H9 (cell line): ENCODE measurements at regions not wholly inside any gene's neighbourhood (a gene's known extent, or its start where the extent isn't known, plus 50 kb on each side); places are given as distances from the start of the nearest gene placed in this dataset.

ENCODE experiments used
- DNase-seq: peaks from one replicate; pipeline ENCODE4 v3.0.0-alpha.2; 2017
- H2AFZ ChIP-seq: one replicate; pipeline ENCODE4 v1.6.1; 2013; ENCODE audit warnings: mild to moderate bottlenecking, low read length, control low read depth, moderate library complexity
- H2AK5ac ChIP-seq: 2 replicates; pipeline ENCODE4 v1.6.1; 2013; ENCODE audit warnings: low read length, control low read depth, mixed read lengths; ENCODE audit not compliant: insufficient read length
- H2BK120ac ChIP-seq: one replicate; pipeline ENCODE4 v1.6.1; 2013; ENCODE audit warnings: low read depth, mild to moderate bottlenecking, low read length, control low read depth, inconsistent platforms; ENCODE audit not compliant: poor library complexity, severe bottlenecking
- H2BK12ac ChIP-seq: 2 replicates; pipeline ENCODE4 v1.6.1; 2013; ENCODE audit warnings: low read length, control low read depth, mixed read lengths, low read depth; ENCODE audit not compliant: insufficient read length
- H2BK15ac ChIP-seq: 2 replicates; pipeline ENCODE4 v1.6.1; 2013; ENCODE audit warnings: low read depth, low read length, control low read depth
- H2BK20ac ChIP-seq: one replicate; pipeline ENCODE4 v1.6.1; 2013; ENCODE audit warnings: low read depth, mild to moderate bottlenecking, low read length, control low read depth, inconsistent platforms; ENCODE audit not compliant: poor library complexity, severe bottlenecking
- H2BK5ac ChIP-seq: 2 replicates; pipeline ENCODE4 v1.6.1; 2013; ENCODE audit warnings: low read length, control low read depth, mixed read lengths; ENCODE audit not compliant: insufficient read length
- H3K14ac ChIP-seq: 2 replicates; pipeline ENCODE4 v1.6.1; 2013; ENCODE audit warnings: low read length, control low read depth; ENCODE audit not compliant: insufficient read depth
- H3K18ac ChIP-seq: 2 replicates; pipeline ENCODE4 v1.6.1; 2013; ENCODE audit warnings: low read depth, mild to moderate bottlenecking, mixed read lengths, low read length, control low read depth; ENCODE audit not compliant: insufficient read length
- H3K23ac ChIP-seq: 2 replicates; pipeline ENCODE4 v1.6.1; 2013; ENCODE audit warnings: low read length, control low read depth, mixed read lengths, low read depth; ENCODE audit not compliant: insufficient read length
- H3K23me2 ChIP-seq: 2 replicates; pipeline ENCODE4 v1.6.1; 2013; ENCODE audit warnings: low read depth, mild to moderate bottlenecking, mixed read lengths, low read length, control low read depth; ENCODE audit not compliant: insufficient read length, poor library complexity, severe bottlenecking
- H3K27ac ChIP-seq: 2 replicates; pipeline ENCODE4 v1.5.1; 2013; ENCODE audit warnings: low read length, control low read depth, mixed read lengths, low read depth; ENCODE audit not compliant: insufficient read length
- H3K27me3 ChIP-seq: 2 replicates; pipeline ENCODE4 v1.6.1; 2013; ENCODE audit warnings: low read length, control low read depth, inconsistent platforms; ENCODE audit not compliant: insufficient read depth
- H3K4ac ChIP-seq: 2 replicates; pipeline ENCODE4 v1.6.1; 2013; ENCODE audit warnings: low read depth, mild to moderate bottlenecking, control low read depth, inconsistent platforms, low read length, moderate library complexity
- H3K4me1 ChIP-seq: 2 replicates; pipeline ENCODE4 v1.6.1; 2013; ENCODE audit warnings: low read length, control low read depth, inconsistent platforms; ENCODE audit not compliant: insufficient read depth
- H3K4me2 ChIP-seq: 2 replicates; pipeline ENCODE4 v1.6.1; 2013; ENCODE audit warnings: low read length, control low read depth, mixed read lengths; ENCODE audit not compliant: insufficient read length, insufficient read depth
- H3K56ac ChIP-seq: 2 replicates; pipeline ENCODE4 v1.6.1; 2013; ENCODE audit warnings: low read depth, mild to moderate bottlenecking, mixed read lengths, low read length, control low read depth; ENCODE audit not compliant: insufficient read length
- H3K79me1 ChIP-seq: 2 replicates; pipeline ENCODE4 v1.6.1; 2013; ENCODE audit warnings: low read depth, mild to moderate bottlenecking, moderate library complexity, low read length, control low read depth, inconsistent platforms; ENCODE audit not compliant: insufficient read depth, poor library complexity, severe bottlenecking
- H3K79me2 ChIP-seq: 2 replicates; pipeline ENCODE4 v1.6.1; 2013; ENCODE audit warnings: low read length, control low read depth, inconsistent platforms; ENCODE audit not compliant: insufficient read depth
- H3K9ac ChIP-seq: 2 replicates; pipeline ENCODE4 v1.6.1; 2013; ENCODE audit warnings: low read length, control low read depth, mixed read lengths; ENCODE audit not compliant: insufficient read length; ENCODE audit errors: extremely low read depth
- H3K9me3 ChIP-seq: one replicate; pipeline ENCODE4 v1.6.1; 2013; ENCODE audit warnings: low read depth, low read length, inconsistent platforms; ENCODE audit not compliant: control insufficient read depth
- H3T11ph ChIP-seq: one replicate; pipeline ENCODE4 v1.6.1; 2013; ENCODE audit warnings: mild to moderate bottlenecking, low read length, control low read depth, inconsistent platforms
- H4K20me1 ChIP-seq: one replicate; pipeline ENCODE4 v1.6.1; 2013; ENCODE audit not compliant: control insufficient read depth, insufficient read length, insufficient read depth
- H4K5ac ChIP-seq: 2 replicates; pipeline ENCODE4 v1.6.1; 2013; ENCODE audit warnings: low read depth, mild to moderate bottlenecking, mixed read lengths, low read length, control low read depth; ENCODE audit not compliant: insufficient read length
- H4K8ac ChIP-seq: replicated peaks from 2 replicates; pipeline ENCODE4 v1.6.1; 2013; ENCODE audit warnings: low read length, control low read depth, mixed read lengths, low read depth; ENCODE audit not compliant: insufficient read length
- H4K91ac ChIP-seq: 2 replicates; pipeline ENCODE4 v1.6.1; 2013; ENCODE audit warnings: low read depth, mild to moderate bottlenecking, moderate library complexity, mixed read lengths, low read length, control low read depth; ENCODE audit not compliant: insufficient read length
- H3K27ac Mint-ChIP-seq, 3 experiments: 2 replicates in 2 of 3; 3 replicates in 1 of 3; pipeline ENCODE4 v1.8.0; 2020 to 2021; ENCODE audit warnings: mixed read lengths in 3 of 3, mild to moderate bottlenecking in 1 of 3, moderate library complexity in 1 of 3
- H3K27me3 Mint-ChIP-seq: 2 replicates; pipeline ENCODE4 v1.8.0; 2021; ENCODE audit warnings: low read depth, mild to moderate bottlenecking, moderate library complexity, mixed read lengths
- H3K36me3 Mint-ChIP-seq, 3 experiments: 2 replicates in 2 of 3; 3 replicates in 1 of 3; pipeline ENCODE4 v1.8.0; 2020 to 2021; ENCODE audit warnings: low read depth in 3 of 3, mixed read lengths in 3 of 3; ENCODE audit not compliant: insufficient read depth in 1 of 3
- H3K4me1 Mint-ChIP-seq, 2 experiments: 2 replicates each; pipeline ENCODE4 v1.8.0; 2020; ENCODE audit warnings: mixed read lengths in 2 of 2
- H3K4me3 Mint-ChIP-seq, 2 experiments: 2 replicates in 1 of 2; 3 replicates in 1 of 2; pipeline ENCODE4 v1.8.0; 2020 to 2021; ENCODE audit warnings: mild to moderate bottlenecking in 2 of 2, mixed read lengths in 2 of 2, moderate library complexity in 1 of 2
- H3K9me3 Mint-ChIP-seq, 2 experiments: 2 replicates in 1 of 2; 3 replicates in 1 of 2; pipeline ENCODE4 v1.8.0; 2020; ENCODE audit warnings: mild to moderate bottlenecking in 2 of 2, mixed read lengths in 2 of 2, moderate library complexity in 1 of 2
- WGBS: extraction: QIAGEN DNeasy Blood & Tissue Kit; methylation state at CpG from one replicate; pipeline ENCODE4 v1.1.7; 2013; ENCODE audit warnings: missing lambda C conversion rate, low lambda C conversion rate, mixed read lengths; ENCODE audit not compliant: insufficient read length; ENCODE audit errors: extremely low coverage; 5-methylcytosine and 5-hydroxymethylcytosine counted together
- TF ChIP-seq, protein P1 (sequence below): fragments of 200-600 bp; sonication (generic); conservative IDR thresholded peaks from 3 replicates; pipeline ENCODE4 v1.8.0; 2021; ENCODE audit warnings: antibody characterized with exemption, mild to moderate bottlenecking

- Histone ChIP-seq H2BK120ac (no peak overlapping the region), H3K23me2 (no peaks in the 10 kb centered on the region), H3K14ac (no peak overlapping the region), H3K79me1 (no peaks in the 10 kb centered on the region), H2BK12ac (no peak overlapping the region), H2BK5ac (no peak overlapping the region), H4K8ac (no peak overlapping the region), H2AK5ac (no peak overlapping the region), H3K9ac (no peak overlapping the region), H3K4ac (no peak overlapping the region), H3K4me2 (no peak overlapping the region), H2AFZ (no peak overlapping the region), H3K9me3 (no peaks in the 10 kb centered on the region), H4K5ac (no peak overlapping the region), H3K4me1 (no peaks in the 10 kb centered on the region), H2BK15ac (no peak overlapping the region), H3K18ac (no peak overlapping the region), H3T11ph (no peak overlapping the region), H4K91ac (no peak overlapping the region), H3K27me3 (no peaks in the 10 kb centered on the region), H3K27ac (no peak overlapping the region), H2BK20ac (no peak overlapping the region), H3K56ac (no peak overlapping the region), H3K23ac (no peak overlapping the region), H4K20me1 (no peaks in the 10 kb centered on the region), H3K79me2 (no peaks in the 10 kb centered on the region)
- DNase-seq, result no peak
- H3K27me3 Mint-ChIP-seq, result no peaks in the 10 kb centered on the region
- no peaks in the 10 kb centered on the region for H3K36me3 Mint-ChIP-seq
- H3K4me3 Mint-ChIP-seq, result no peak overlapping the region
- peaks cover 5 to 9% of the 10 kb centered on the region in 2 experiments for H3K4me1 Mint-ChIP-seq
- H3K27ac Mint-ChIP-seq, result no peak overlapping the region
- H3K9me3 Mint-ChIP-seq, result no peaks in the 10 kb centered on the region
- no CpG with 5 or more reads among the region's 1 CpG for WGBS
- TF ChIP-seq, protein P1, sequence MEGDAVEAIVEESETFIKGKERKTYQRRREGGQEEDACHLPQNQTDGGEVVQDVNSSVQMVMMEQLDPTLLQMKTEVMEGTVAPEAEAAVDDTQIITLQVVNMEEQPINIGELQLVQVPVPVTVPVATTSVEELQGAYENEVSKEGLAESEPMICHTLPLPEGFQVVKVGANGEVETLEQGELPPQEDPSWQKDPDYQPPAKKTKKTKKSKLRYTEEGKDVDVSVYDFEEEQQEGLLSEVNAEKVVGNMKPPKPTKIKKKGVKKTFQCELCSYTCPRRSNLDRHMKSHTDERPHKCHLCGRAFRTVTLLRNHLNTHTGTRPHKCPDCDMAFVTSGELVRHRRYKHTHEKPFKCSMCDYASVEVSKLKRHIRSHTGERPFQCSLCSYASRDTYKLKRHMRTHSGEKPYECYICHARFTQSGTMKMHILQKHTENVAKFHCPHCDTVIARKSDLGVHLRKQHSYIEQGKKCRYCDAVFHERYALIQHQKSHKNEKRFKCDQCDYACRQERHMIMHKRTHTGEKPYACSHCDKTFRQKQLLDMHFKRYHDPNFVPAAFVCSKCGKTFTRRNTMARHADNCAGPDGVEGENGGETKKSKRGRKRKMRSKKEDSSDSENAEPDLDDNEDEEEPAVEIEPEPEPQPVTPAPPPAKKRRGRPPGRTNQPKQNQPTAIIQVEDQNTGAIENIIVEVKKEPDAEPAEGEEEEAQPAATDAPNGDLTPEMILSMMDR, result no peak
Measured at GRCh38 chr4:107255114-107255513, 219.0 kb upstream of the DKK2 start.
